Endothelial cell of umbilical vein (primary cell): ENCODE measurements at regions not wholly inside any gene's neighbourhood (a gene's known extent, or its start where the extent isn't known, plus 50 kb on each side); places are given as distances from the start of the nearest gene placed in this dataset.

ENCODE experiments used
- BruUV-seq: library from RNA; stranded (reverse); fragments of 400-500 nt; replicated peaks from 2 replicates; lab custom pipeline; 2021; lab: Mats Ljungman, UMichigan
- CTCF ChIA-PET: fragments of 300-600, 350-600 bp; sonication (Branson Sonifier 250); formaldehyde crosslinking; loops from one replicate; lab custom pipeline; 2021; ENCODE audit warnings: antibody characterized with exemption, inconsistent platforms; lab: Charles Lee
- POLR2A ChIA-PET: fragments of 300-600, 350-600 bp; sonication (Branson Sonifier 250); formaldehyde crosslinking; loops from one replicate; lab custom pipeline; 2021; ENCODE audit warnings: antibody characterized with exemption, inconsistent platforms; lab: Charles Lee
- DNase-seq: peaks from one replicate; pipeline ENCODE4 v3.0.0-alpha.2; 2011; ENCODE audit warnings: low read depth, low spot score
- FAIRE-seq: peaks from 2 replicates; lab custom pipeline; 2011; peaks lifted over from hg19 to GRCh38; lab: Jason Lieb, UNC
- H2AFZ ChIP-seq: 2 replicates; pipeline ENCODE4 v1.6.0; 2012; ENCODE audit warnings: low read depth, low read length, control low read depth, inconsistent platforms
- H3K27ac ChIP-seq: 2 replicates; pipeline ENCODE4 v1.5.1; 2011; ENCODE audit warnings: low read depth, mild to moderate bottlenecking, control low read depth, low read length, moderate library complexity; ENCODE audit not compliant: insufficient read depth
- H3K27me3 ChIP-seq, 2 experiments: 2 replicates each; pipeline versions ENCODE4 v1.6.0 to v1.6.1; 2011; ENCODE audit warnings: low read length in 2 of 2, mixed read lengths in 1 of 2; ENCODE audit not compliant: control insufficient read depth in 2 of 2, insufficient read depth in 2 of 2
- H3K36me3 ChIP-seq, 2 experiments: 2 replicates in 1 of 2; 3 replicates in 1 of 2; pipeline ENCODE4 v1.5.1; 2011; ENCODE audit warnings: low read length in 2 of 2, mild to moderate bottlenecking in 1 of 2, moderate library complexity in 1 of 2; ENCODE audit not compliant: control insufficient read depth in 2 of 2, insufficient read depth in 2 of 2; ENCODE audit errors: extremely low read depth in 1 of 2
- H3K4me1 ChIP-seq: 3 replicates; pipeline ENCODE4 v1.5.1; 2011; ENCODE audit warnings: mild to moderate bottlenecking, low read length; ENCODE audit not compliant: control insufficient read depth, insufficient read depth; ENCODE audit errors: extremely low read depth
- H3K4me2 ChIP-seq: 2 replicates; pipeline ENCODE4 v1.6.1; 2011; ENCODE audit warnings: low read length, control low read depth, mixed read lengths; ENCODE audit not compliant: insufficient read depth
- H3K4me3 ChIP-seq, 3 experiments: fragments of 200-600 bp in 1 of 3; sonication (generic), shearing (Covaris generic) in 1 of 3; replicated peaks in 1 of 3; 2 replicates each; pipeline ENCODE4 v1.5.1; 2011 to 2016; ENCODE audit warnings: control low read depth in 3 of 3, low read length in 3 of 3, mild to moderate bottlenecking in 2 of 3, inconsistent platforms in 1 of 3, low read depth in 1 of 3, moderate library complexity in 1 of 3; ENCODE audit not compliant: insufficient read depth in 1 of 3
- H3K79me2 ChIP-seq: 2 replicates; pipeline ENCODE4 v1.6.0; 2012; ENCODE audit warnings: low read length, inconsistent platforms; ENCODE audit not compliant: control insufficient read depth, insufficient read depth
- H3K9ac ChIP-seq: replicated peaks from 2 replicates; pipeline ENCODE3; 2011; ENCODE audit warnings: low read length, control low read depth; ENCODE audit not compliant: insufficient read depth; ENCODE audit errors: extremely low read depth
- H3K9me1 ChIP-seq: replicated peaks from 3 replicates; pipeline ENCODE4 v1.6.0; 2011; ENCODE audit warnings: mild to moderate bottlenecking, low read length; ENCODE audit not compliant: control insufficient read depth, insufficient read depth; ENCODE audit errors: extremely low read depth
- H3K9me3 ChIP-seq: replicated peaks from 2 replicates; pipeline ENCODE4 v1.5.1; 2012; ENCODE audit warnings: low read length, inconsistent platforms; ENCODE audit not compliant: control insufficient read depth, insufficient read depth
- H4K20me1 ChIP-seq: replicated peaks from 2 replicates; pipeline ENCODE3; 2011; ENCODE audit warnings: mild to moderate bottlenecking, low read length; ENCODE audit not compliant: control insufficient read depth, insufficient read depth; ENCODE audit errors: extremely low read depth
- EZH2 ChIP-seq: IDR thresholded peaks from 2 replicates; pipeline ENCODE4 v1.6.1; 2012; ENCODE audit warnings: borderline replicate concordance, low read depth, mild to moderate bottlenecking, moderate library complexity, low read length, inconsistent platforms; ENCODE audit not compliant: severe bottlenecking
- FOS ChIP-seq: IDR thresholded peaks from 2 replicates; pipeline ENCODE4 v1.6.1; 2011; ENCODE audit warnings: mild to moderate bottlenecking, low read length, moderate library complexity, borderline replicate concordance; ENCODE audit not compliant: insufficient read depth
- GATA2 ChIP-seq: IDR thresholded peaks from 2 replicates; pipeline ENCODE4 v1.7.0; 2011; ENCODE audit warnings: low read depth, mild to moderate bottlenecking, moderate library complexity, mixed read lengths, low read length; ENCODE audit not compliant: insufficient read length, insufficient read depth
- JUN ChIP-seq: IDR thresholded peaks from 2 replicates; pipeline ENCODE4 v1.6.1; 2011; ENCODE audit warnings: borderline replicate concordance, low read depth; ENCODE audit not compliant: insufficient read length, insufficient read depth
- MYC ChIP-seq: IDR thresholded peaks from one replicate; pipeline ENCODE4 v1.6.1; 2011; ENCODE audit warnings: mild to moderate bottlenecking, low read depth, low read length
- POLR2A ChIP-seq: IDR thresholded peaks from 2 replicates; pipeline ENCODE4 v1.6.1; 2012; ENCODE audit warnings: low read depth, mild to moderate bottlenecking, control low read depth, low read length
- POLR2AphosphoS5 ChIP-seq: IDR thresholded peaks from 2 replicates; pipeline ENCODE4 v1.6.1; 2012; ENCODE audit warnings: low read depth, mild to moderate bottlenecking, control low read depth, low read length, moderate library complexity; ENCODE audit not compliant: insufficient read depth
- dilution Hi-C: fragments of 300-500 bp; cut with MboI; formaldehyde crosslinking; loops from one replicate; pipeline ENCODE4 v1.15.0; 2019; ENCODE audit warnings: low sequenced_read_pairs; ENCODE audit not compliant: extremely low pct_ligation_motif_present
- intact Hi-C: fragments of 100-400 bp; cut with micrococcal nuclease; formaldehyde crosslinking; loops from one replicate; pipeline ENCODE4 v1.10.0; 2022
- TF ChIP-seq, protein P1 (sequence below): IDR thresholded peaks from 2 replicates; pipeline ENCODE4 v1.6.1; 2011; ENCODE audit not compliant: insufficient read depth, insufficient read length
- TF ChIP-seq, protein P2 (sequence below), 2 donors: IDR thresholded peaks; 1 replicate in 1 of 2; 2 replicates in 1 of 2; pipeline ENCODE4 v1.5.1; 2011; ENCODE audit warnings: low read length in 2 of 2, mild to moderate bottlenecking in 2 of 2, moderate library complexity in 2 of 2, control low read depth in 1 of 2, inconsistent platforms in 1 of 2, low read depth in 1 of 2; ENCODE audit not compliant: insufficient read depth in 1 of 2; ENCODE audit errors: extremely low read depth in 1 of 2

DNA sequence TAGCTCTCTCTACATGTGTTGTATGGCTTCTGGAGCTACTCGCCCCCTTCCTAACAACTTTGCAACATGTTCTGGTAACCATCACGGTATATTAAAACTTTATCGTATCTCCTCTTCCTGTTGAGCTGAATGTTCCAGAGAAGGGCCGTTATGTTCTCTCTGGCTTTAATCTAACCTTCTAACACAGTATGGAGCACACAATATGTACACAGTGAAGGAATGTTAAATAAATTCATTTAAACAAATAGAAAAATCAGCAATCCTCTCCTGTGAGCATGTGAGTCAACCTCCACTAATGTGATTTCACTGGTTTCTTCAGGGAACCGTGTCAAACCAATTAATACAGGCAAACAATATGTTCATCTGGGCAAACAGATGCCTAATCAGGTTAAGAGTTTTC lies 319.5 kb upstream of the OR4E1 start:
- Histone ChIP-seq H3K9me1 (no peaks in the 10 kb centered on the region), H3K4me1 (no peaks in the 10 kb centered on the region), H3K9ac (no peak overlapping the region), H3K79me2 (no peaks in the 10 kb centered on the region), H3K36me3 (no peaks in the 10 kb centered on the region), H3K27me3 (peaks cover 2 to 5% of the 10 kb centered on the region in 2 experiments), H3K9me3 (no peaks in the 10 kb centered on the region), H3K4me2 (no peak overlapping the region), H3K27ac (no peak overlapping the region), H3K4me3 (no peak overlapping the region), H2AFZ (no peak overlapping the region), H4K20me1 (no peaks in the 10 kb centered on the region)
- intact Hi-C loops (no loop called here), dilution Hi-C loops (no loop called here)
- BruUV-seq = no TSS peak
- no peak for DNase-seq
- no peak for FAIRE-seq
- CTCF ChIA-PET = interaction anchor here (1.1 to 12.3 kb wide), 9 partner anchors 9 to 141 kb away, joined by 3 to 184 read pairs (median 6); no protein-coding TSS in a partner anchor
- no peak for TF ChIP-seq JUN
- TF ChIP-seq EZH2 = no peak
- TF ChIP-seq, protein P1, sequence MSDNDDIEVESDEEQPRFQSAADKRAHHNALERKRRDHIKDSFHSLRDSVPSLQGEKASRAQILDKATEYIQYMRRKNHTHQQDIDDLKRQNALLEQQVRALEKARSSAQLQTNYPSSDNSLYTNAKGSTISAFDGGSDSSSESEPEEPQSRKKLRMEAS = no peak
- no peak for TF ChIP-seq FOS
- no peak for TF ChIP-seq MYC
- no peak for TF ChIP-seq POLR2AphosphoS5
- POLR2A ChIA-PET = no interaction called here

DNA sequence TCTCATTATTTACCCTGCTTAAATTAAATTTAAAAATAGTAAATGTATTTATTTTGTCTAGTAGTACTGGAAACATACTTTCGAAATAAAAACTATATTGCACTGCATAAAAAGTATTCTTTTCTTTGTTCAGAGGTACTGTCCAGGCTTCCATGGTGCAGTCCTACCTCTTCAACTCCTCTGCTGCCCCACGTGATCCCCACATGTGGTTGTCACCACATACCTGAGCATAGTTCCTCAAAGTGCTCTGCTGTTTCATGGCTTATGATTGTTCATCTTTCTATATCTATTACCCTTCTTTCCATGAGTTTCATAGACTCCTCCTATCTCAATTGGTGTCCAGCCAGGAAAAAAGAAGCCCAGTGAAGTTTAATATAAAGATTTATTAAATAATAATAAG lies 317.5 kb upstream of the OR4E1 start:
- ChIA-PET CTCF (interaction anchor here (0.7 to 12.3 kb wide), 19 partner anchors 8 to 139 kb away, joined by 3 to 184 read pairs (median 5); no protein-coding TSS in a partner anchor), POLR2A (no interaction called here)
- dilution Hi-C loops = no loop called here
- H3K27me3 ChIP-seq = peaks cover 5% of the 10 kb centered on the region in 2 experiments
- H3K4me2 ChIP-seq = no peak overlapping the region
- H3K79me2 ChIP-seq = no peaks in the 10 kb centered on the region
- no peak for TF ChIP-seq POLR2AphosphoS5
- TF ChIP-seq MYC = no peak
- TF ChIP-seq FOS = no peak
- no peak for TF ChIP-seq POLR2A
- no peak for TF ChIP-seq GATA2
- TF ChIP-seq, protein P2, sequence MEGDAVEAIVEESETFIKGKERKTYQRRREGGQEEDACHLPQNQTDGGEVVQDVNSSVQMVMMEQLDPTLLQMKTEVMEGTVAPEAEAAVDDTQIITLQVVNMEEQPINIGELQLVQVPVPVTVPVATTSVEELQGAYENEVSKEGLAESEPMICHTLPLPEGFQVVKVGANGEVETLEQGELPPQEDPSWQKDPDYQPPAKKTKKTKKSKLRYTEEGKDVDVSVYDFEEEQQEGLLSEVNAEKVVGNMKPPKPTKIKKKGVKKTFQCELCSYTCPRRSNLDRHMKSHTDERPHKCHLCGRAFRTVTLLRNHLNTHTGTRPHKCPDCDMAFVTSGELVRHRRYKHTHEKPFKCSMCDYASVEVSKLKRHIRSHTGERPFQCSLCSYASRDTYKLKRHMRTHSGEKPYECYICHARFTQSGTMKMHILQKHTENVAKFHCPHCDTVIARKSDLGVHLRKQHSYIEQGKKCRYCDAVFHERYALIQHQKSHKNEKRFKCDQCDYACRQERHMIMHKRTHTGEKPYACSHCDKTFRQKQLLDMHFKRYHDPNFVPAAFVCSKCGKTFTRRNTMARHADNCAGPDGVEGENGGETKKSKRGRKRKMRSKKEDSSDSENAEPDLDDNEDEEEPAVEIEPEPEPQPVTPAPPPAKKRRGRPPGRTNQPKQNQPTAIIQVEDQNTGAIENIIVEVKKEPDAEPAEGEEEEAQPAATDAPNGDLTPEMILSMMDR (IDR thresholded peaks at IDR 0.05; ENCODE audit: extremely low read depth in 1 of 2, insufficient read depth in 1 of 2, low read depth in 1 of 2, low read length in 2 of 2) = no peak
- no peak for TF ChIP-seq EZH2
- TF ChIP-seq, protein P1 = no peak
- no peak for TF ChIP-seq JUN
- no TSS peak for BruUV-seq
- H3K9me3 ChIP-seq = no peaks in the 10 kb centered on the region
- H3K27ac ChIP-seq = no peak overlapping the region
- intact Hi-C loops = no loop called here
- FAIRE-seq (no peak), DNase-seq (no peak)
- no peak overlapping the region for H3K4me3 ChIP-seq
- no peaks in the 10 kb centered on the region for H4K20me1 ChIP-seq
- H3K9ac ChIP-seq = no peak overlapping the region
- H3K9me1 ChIP-seq = no peaks in the 10 kb centered on the region
- no peak overlapping the region for H2AFZ ChIP-seq
- no peaks in the 10 kb centered on the region for H3K36me3 ChIP-seq
- no peaks in the 10 kb centered on the region for H3K4me1 ChIP-seq
